Endothelial cell (in vitro differentiated cells): ENCODE measurements at regions not wholly inside any gene's neighbourhood (a gene's known extent, or its start where the extent isn't known, plus 50 kb on each side); places are given as distances from the start of the nearest gene placed in this dataset.
"Not testable (repeated sequence)": the region's sequence is repeated elsewhere in the genome, so short reads cannot be mapped to it uniquely, and the experiment has no call there.

ENCODE experiments used
- DNase-seq: peaks from one replicate; pipeline ENCODE4 v3.0.0; 2021; ENCODE audit warnings: low spot score
- H3K27ac Mint-ChIP-seq: one replicate; pipeline ENCODE4 v1.8.0; 2021; ENCODE audit warnings: mixed read lengths, inconsistent platforms; ENCODE audit not compliant: unreplicated experiment
- H3K27me3 Mint-ChIP-seq: one replicate; pipeline ENCODE4 v1.8.0; 2021; ENCODE audit warnings: mild to moderate bottlenecking, moderate library complexity, mixed read lengths, inconsistent platforms; ENCODE audit not compliant: unreplicated experiment
- H3K36me3 Mint-ChIP-seq: one replicate; pipeline ENCODE4 v1.8.0; 2021; ENCODE audit warnings: mild to moderate bottlenecking, low read depth, mixed read lengths, inconsistent platforms; ENCODE audit not compliant: unreplicated experiment
- H3K4me1 Mint-ChIP-seq: one replicate; pipeline ENCODE4 v1.8.0; 2021; ENCODE audit warnings: mild to moderate bottlenecking, mixed read lengths, inconsistent platforms; ENCODE audit not compliant: unreplicated experiment
- H3K4me3 Mint-ChIP-seq: one replicate; pipeline ENCODE4 v1.8.0; 2021; ENCODE audit warnings: mild to moderate bottlenecking, mixed read lengths, inconsistent platforms; ENCODE audit not compliant: unreplicated experiment
- H3K9me3 Mint-ChIP-seq: one replicate; pipeline ENCODE4 v1.8.0; 2021; ENCODE audit warnings: mixed read lengths, inconsistent platforms; ENCODE audit not compliant: unreplicated experiment
- CTCF ChIP-seq: fragments of 200-600 bp; sonication (generic); IDR thresholded peaks from one replicate; pipeline ENCODE4 v1.5.0; 2021; ENCODE audit warnings: antibody characterized with exemption; ENCODE audit not compliant: unreplicated experiment

GRCh38 chr10:29816801-29817558 lies 182.2 kb upstream of the SVIL start:
- TF ChIP-seq CTCF, result no peak
- Mint-ChIP-seq H3K36me3 (no peaks in the 10 kb centered on the region), H3K9me3 (no peaks in the 10 kb centered on the region)

GRCh38 chr10:29815572-29815971 lies 180.8 kb upstream of the SVIL start:
- DNase-seq, result no peak
- Mint-ChIP-seq H3K4me1 (peaks cover 5% of the 10 kb centered on the region), H3K4me3 (no peak overlapping the region), H3K27me3 (no peaks in the 10 kb centered on the region), H3K9me3 (no peaks in the 10 kb centered on the region), H3K36me3 (no peaks in the 10 kb centered on the region), H3K27ac (no peak overlapping the region)
- TF ChIP-seq CTCF, result no peak

More at GRCh38 chr10:29816801-29817558, 182.2 kb upstream of the SVIL start:
- Mint-ChIP-seq H3K4me1 (peaks cover 3% of the 10 kb centered on the region), H3K4me3 (no peak overlapping the region), H3K27ac (no peak overlapping the region), H3K27me3 (no peaks in the 10 kb centered on the region)
- DNase-seq, result no peak

GRCh38 chr10:29811751-29812427 lies 177.1 kb upstream of the SVIL start:
- H3K4me3 Mint-ChIP-seq, result no peak overlapping the region
- no peak for TF ChIP-seq CTCF
- H3K36me3 Mint-ChIP-seq, result no peaks in the 10 kb centered on the region
- H3K27me3 Mint-ChIP-seq, result no peaks in the 10 kb centered on the region
- no peak for DNase-seq
- peaks cover 18% of the 10 kb centered on the region for H3K4me1 Mint-ChIP-seq
- H3K9me3 Mint-ChIP-seq, result no peaks in the 10 kb centered on the region
- H3K27ac Mint-ChIP-seq, result no peak overlapping the region

- Mint-ChIP-seq H3K4me1 (peaks cover 15% of the 10 kb centered on the region), H3K36me3 (no peaks in the 10 kb centered on the region), H3K4me3 (no peak overlapping the region), H3K27me3 (no peaks in the 10 kb centered on the region), H3K27ac (no peak overlapping the region), H3K9me3 (no peaks in the 10 kb centered on the region)
- no peak for DNase-seq
- no peak for TF ChIP-seq CTCF
Observed at GRCh38 chr10:29810816-29811215, 176.0 kb upstream of the SVIL start.

GRCh38 chr10:29810231-29810630 lies 175.5 kb upstream of the SVIL start:
- not testable (repeated sequence) for H3K27ac Mint-ChIP-seq, H3K27me3 Mint-ChIP-seq, H3K36me3 Mint-ChIP-seq, DNase-seq, H3K9me3 Mint-ChIP-seq, H3K4me3 Mint-ChIP-seq
- H3K4me1 Mint-ChIP-seq, result peaks cover 15% of the 10 kb centered on the region
